Stimulated activated naive CD4-positive, alpha-beta T cell treated with Interleukin-2 at 50 U/mL for 16 hours (primary cell): ENCODE measurements at regions not wholly inside any gene's neighbourhood (a gene's known extent, or its start where the extent isn't known, plus 50 kb on each side); places are given as distances from the start of the nearest gene placed in this dataset.

Experiments
- DNase-seq: peaks from one replicate; lab custom pipeline; 2025; lab: John Stamatoyannopoulos, UW

DNA sequence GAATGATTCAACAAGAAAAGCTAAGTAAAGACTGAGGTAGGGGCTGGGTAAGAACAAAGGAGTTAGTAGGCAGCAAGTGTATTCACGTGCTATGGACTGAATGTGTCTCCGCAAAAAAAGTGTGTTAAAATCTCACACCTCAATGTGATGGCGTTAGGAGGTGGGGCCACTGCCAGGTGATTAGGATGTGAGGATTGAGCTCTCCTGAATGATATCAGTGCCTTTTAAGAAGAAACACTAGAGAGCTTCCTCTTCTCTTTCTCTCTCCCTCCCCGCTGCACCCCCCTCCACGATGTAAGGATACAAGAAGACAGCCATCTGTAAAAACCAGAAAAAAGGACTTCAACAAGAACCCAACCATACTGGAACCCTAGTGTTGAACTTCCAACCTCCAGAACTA, 396.1 kb upstream of the PLXNA2 start:
- no peak for DNase-seq

GRCh38 chr1:208641579-208642280, 397.5 kb upstream of the PLXNA2 start:
- no peak for DNase-seq

DNA sequence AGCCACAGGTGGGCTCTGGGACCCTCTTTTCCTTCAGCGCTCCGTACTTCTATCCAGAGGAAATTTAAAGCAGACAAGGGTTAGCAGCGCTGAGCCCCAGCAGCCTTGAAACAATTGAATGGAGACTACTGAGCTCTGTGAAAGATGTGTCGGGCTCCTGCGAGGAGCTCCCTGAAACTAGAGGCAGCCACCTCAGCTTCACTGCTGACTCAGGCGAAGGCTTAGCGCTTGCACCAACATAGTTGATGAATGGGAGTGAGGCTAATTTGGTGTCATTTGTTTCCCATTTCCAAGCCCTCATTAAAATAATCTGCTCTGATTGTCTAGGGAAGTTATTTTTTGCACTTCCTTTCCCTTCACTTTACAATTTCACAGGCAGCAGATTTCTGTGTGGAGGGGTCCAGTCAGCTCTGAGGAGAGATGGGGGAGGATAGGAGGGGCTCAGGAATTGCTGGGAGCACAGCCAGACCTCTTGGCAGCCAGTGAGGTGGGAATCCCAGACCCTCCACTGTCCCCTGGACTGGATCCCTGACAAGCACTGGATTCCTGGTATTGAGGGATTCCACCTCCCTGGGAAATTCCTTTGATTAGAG, 398.9 kb upstream of the PLXNA2 start:
- DNase-seq: no peak

GRCh38 chr1:208644401-208645160, 400.4 kb upstream of the PLXNA2 start:
- no peak for DNase-seq

DNA sequence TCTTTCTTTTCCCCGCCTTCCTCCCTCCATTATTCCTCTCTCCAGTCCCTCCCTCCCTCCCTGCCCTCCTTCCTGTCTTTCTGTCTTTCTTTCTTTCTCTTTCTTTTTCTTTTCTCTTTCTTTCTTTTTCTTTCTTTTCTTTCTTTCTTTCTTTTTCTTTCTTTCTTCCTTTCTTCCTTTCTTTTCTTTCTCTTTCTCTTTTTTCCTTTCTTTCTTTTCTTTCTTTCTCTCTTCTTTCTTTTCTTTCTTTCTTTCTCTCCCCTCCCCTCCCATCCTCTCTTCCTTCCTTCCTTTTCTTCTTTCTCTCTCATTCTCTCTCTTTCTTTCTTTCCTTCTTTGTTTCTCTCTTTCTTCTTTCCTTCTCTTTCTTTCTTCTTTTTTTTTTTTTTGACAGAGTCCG, 402.2 kb upstream of the PLXNA2 start:
- no peak for DNase-seq

- no peak for DNase-seq
Observed at GRCh38 chr1:208648146-208648545, 404.0 kb upstream of the PLXNA2 start.

DNA sequence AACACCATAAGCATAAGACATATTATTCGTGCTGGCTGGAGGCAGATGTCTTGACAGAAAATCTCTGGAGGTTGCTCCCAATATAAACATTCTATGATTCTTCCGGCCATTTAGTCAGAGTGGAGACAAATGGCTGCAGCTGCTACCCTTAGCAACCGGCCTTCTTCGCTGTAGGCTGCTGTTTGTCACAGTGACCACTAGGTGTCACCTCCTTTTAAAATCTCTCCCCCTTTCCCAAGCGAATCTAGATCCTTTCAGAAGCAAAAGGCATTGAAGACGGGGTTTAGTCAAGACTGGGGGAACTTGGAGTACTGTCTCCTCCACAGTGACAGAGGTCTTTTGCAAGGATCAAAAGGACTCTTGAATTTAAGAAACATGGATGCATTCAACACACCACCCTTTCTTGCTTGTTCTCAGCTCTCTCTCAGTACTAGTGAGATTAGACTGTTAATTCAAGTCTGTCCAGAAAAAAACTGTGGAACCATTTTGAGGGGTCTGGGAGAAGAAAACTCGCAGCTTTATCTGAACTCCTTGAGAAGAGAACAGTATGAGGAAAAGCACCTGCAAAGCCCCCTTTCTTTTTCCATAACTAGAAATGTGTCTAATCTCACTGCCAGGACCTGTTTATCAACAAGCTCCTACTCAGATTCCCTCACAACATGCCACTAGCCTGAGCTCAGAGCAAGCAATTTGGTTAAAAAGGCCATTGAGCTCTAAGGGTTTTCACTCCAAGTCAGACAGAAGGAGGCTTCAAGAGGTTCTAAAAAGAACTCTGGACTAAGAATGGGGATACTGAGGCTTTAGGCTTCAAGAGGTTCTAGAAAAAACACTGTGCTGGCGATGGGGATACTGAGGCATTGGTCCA, 408.3 kb upstream of the PLXNA2 start:
- peak; percentile 0 for DNase-seq

DNA sequence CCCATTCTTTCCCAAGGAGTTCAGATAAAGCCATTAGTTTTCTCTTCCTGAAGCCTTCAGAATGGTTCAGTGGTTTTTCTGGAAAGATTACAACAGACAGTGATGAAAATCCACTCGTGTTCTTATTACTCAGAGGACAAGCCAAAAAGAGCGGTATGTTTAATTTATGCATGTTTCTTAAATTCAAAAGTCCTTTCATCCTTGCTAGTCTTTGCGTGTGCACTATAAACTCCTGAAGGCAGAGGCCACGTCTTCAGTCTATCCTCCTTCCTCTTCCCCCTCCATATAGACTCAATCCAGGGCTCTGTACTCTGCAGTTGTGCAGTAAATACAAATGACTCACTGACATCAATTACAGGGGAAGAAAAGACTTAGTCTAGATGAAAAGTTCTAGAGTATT, 409.2 kb upstream of the PLXNA2 start:
- no peak for DNase-seq

DNA sequence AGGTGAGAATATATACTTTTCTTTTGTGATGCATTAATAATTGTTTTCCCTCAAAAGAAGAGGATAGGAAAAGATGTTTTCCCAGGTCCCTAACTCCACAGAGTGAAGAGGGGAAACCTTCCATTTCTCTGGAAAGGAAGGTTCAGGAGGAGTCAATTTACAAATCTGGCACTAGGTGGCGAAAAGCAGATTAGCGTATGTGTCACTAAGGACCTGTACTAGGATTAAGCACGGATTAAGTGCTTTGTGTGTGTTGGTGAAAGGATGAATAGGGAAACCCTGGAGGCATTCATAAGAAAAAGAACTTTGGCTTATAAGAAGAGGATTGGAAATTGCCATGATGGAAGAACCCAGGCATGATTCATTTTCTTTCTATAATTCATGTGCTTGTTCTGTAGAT, 410.1 kb upstream of the PLXNA2 start:
- no peak for DNase-seq

- DNase-seq: no peak
Observed at GRCh38 chr1:208665936-208666335, 421.8 kb upstream of the PLXNA2 start.

GRCh38 chr1:208668991-208669390, 424.8 kb upstream of the PLXNA2 start:
- no peak for DNase-seq

GRCh38 chr1:208670778-208671177, 426.6 kb upstream of the PLXNA2 start:
- no peak for DNase-seq

DNA sequence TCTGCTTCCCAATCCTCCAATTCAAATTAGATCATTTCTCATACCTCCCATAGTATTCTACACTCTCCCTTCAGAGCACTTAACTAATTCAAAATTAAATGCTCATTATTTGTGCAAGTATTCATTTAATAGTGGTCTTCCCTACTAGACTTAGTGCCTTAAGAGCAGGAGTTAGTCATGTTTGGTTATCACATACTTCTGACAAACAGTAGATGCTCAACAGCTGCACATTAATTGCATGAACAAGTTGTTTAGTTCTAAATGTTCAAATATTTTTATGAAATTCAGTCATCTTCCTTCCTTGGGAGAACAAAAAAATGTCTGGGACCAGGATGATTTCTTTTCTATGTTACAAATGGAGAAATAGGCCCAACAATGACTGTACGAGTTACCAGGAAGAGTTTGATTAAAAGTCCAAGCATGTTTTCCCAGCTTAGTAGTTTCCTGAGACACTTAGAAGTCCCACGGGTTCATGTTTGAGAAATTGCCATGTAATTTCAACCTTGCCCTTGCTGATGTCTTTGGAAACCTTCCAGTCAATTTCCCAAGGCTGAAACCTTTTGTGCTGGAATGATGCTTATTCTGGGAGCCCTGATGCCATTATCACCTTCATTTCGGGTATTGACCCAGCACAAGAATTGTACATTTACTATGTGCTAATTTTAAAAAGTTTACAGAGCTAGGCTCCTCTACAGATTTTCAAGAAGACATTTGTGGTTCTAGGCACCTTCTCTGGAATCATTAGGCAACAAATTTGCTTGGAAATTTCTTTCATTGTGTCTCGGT, 437.9 kb upstream of the PLXNA2 start:
- no peak for DNase-seq

- DNase-seq: no peak
Observed at GRCh38 chr1:208682664-208683013, 438.5 kb upstream of the PLXNA2 start.

DNA sequence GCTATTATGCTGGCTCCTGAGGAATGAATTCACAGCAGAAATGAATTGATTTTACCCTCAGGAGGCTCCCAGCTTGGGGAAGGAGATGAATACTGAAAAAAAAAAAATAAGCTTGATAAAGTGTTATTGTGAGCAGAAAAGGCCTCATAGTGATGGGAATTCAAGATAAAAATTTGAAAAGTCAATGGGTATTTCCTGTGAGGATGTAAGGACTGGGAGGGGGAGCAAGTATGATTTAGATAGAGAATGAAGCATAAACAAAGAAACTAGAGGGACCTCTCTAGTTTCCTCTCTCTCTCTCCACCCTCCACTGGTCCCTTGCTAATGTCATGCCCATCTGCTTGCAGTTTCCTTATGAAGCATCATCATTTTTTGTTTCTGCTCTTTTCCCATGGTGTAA, 439.0 kb upstream of the PLXNA2 start:
- no peak for DNase-seq

GRCh38 chr1:208684192-208684591, 440.0 kb upstream of the PLXNA2 start:
- no peak for DNase-seq

DNA sequence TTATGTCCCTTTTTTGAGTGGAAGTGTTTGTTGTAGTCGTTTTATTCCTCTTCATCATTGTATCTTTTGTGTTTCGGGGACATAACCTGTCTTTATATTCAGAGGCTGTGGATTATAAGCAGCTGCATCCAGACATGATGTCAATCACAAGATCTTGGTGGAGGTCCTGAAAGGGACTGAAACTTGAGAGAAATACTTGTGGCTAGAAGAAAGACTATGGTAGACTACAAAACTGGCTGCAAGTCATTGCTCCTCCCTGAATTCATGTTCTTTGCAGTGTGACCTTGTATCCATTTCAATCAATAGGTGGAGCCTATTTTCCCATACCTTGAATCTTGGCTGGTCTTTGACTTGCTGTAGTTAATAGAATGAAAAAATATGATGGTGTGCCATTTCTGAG, 442.4 kb upstream of the PLXNA2 start:
- DNase-seq: no peak

GRCh38 chr1:208688656-208689315, 444.6 kb upstream of the PLXNA2 start:
- DNase-seq: no peak

DNA sequence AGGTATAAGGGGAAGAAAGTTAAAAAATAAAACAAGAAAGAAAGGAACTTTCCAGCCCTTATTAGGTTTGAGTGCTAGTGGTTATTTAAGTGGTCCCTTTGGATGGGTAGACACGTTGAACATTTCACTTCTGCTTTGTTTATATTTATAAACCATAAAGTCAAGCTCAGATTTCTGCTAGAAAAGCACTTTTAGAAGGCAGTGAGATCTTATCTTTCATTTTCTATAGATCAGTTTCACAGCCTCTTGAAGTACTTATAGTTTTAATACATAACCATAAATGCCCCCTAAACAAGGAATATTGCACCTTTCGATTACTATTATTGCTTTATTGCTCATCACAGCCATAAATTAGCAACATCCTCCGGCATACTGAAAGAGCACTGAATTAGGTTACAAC, 446.8 kb upstream of the PLXNA2 start:
- no peak for DNase-seq

- DNase-seq: no peak
Observed at GRCh38 chr1:208709981-208710380, 465.8 kb upstream of the PLXNA2 start.

DNA sequence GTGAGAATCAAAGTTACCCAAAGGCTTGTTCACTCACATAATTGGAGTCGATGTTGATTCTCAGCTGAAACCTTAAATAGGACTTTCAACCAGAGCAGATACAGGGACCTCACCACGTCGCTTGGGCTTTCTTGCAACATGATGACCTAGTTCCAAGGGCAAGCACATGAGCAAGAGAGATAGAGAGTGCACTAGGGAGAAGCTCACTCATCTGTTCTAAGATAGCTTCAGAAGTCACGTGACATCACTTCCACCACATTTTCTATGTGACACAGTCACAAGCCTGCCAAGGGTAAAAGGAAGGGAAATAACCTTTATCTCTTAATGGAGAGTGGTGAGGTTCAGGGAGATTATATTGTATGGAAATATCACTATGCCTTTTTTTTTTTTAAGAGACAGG, 470.1 kb upstream of the PLXNA2 start:
- DNase-seq: no peak
